HG03097 (cell line): ENCODE measurements at regions not wholly inside any gene's neighbourhood (a gene's known extent, or its start where the extent isn't known, plus 50 kb on each side); places are given as distances from the start of the nearest gene placed in this dataset.
"Not testable (repeated sequence)": the region's sequence is repeated elsewhere in the genome, so short reads cannot be mapped to it uniquely, and the experiment has no call there.

ENCODE experiments used
- ATAC-seq: cut with Tn5 transposase; IDR thresholded peaks from one replicate; pipeline ENCODE4 v1.9.1; 2021; ENCODE audit not compliant: unreplicated experiment, low FRiP score

DNA sequence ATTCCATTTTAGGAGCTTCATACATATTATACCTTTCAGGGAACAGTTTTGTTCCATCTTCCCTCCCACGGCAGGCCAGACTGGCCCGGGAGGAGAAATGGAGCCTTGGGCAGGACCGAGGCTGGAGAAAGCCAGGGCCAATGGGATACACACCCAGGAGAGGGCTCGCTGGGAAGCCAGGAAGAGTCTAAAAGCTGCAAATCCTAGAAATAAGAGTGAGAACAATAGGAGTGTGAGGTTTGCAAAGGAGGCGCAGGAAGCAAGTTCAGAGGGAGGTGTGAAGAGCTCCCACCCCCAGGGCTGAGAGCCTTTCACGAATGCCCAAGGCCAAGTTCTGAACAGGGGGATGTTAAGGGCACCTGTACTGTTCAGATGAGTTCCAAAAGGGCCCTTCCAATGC, 67.5 kb upstream of the CPSF6 start:
- ATAC-seq, result no peak

GRCh38 chr12:69172491-69172890, 66.9 kb upstream of the CPSF6 start:
- no peak for ATAC-seq

GRCh38 chr12:69173368-69173767, 66.0 kb upstream of the CPSF6 start:
- ATAC-seq, result no peak

- ATAC-seq, result no peak
These were observed 59.6 kb upstream of the CPSF6 start for GRCh38 chr12:69179786-69180185.

GRCh38 chr12:69187572-69187971, 51.8 kb upstream of the CPSF6 start:
- not testable (repeated sequence) for ATAC-seq

DNA sequence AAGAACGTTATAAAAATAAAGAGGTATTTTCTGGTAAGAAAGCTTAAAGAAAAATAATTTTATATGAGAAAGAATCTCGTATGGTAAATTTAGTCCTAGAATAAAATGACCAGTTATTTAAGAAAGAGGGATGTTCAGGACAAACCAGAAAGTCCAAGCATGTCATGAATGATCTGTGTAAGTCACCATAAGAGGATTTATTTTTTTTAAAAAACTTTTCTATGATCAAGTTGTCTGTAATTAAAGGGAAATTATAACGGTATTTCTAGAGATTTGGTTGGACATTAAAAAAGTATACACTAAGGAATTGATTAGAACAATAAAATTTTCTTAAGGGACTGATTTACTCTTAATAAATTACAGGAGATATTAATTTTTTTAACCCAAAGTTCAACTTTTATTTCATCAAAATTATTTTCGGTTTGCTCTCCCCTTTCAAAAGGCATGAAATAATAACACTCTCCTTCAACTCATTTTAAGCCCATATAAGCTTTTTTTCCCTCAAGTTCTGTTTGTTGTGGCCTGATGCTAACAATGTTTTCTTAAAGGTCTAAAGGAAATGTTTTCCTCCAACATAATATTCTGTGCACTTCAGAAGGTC, 49.9 kb upstream of the CPSF6 start:
- no peak for ATAC-seq
